ENCODE measurements at regions not wholly inside any gene's neighbourhood (a gene's known extent, or its start where the extent isn't known, plus 50 kb on each side); places are given as distances from the start of the nearest gene placed in this dataset.

GRCh38 chr1:8095584-8095983, 69.5 kb upstream of the ERRFI1 start:
- ATAC-seq = no peak
- TF ChIP-seq PATZ1 (CRISPR knock-in tag; IDR thresholded peaks at IDR 0.05; ENCODE audit: borderline replicate concordance) = no peak
- no peak for TF ChIP-seq ZFP30 (CRISPR knock-in tag; IDR thresholded peaks at IDR 0.05)
- no peak for TF ChIP-seq CSDC2 (CRISPR knock-in tag; IDR thresholded peaks at IDR 0.05)
- TF ChIP-seq ZNF565 (CRISPR knock-in tag; conservative IDR thresholded peaks at IDR 0.05; ENCODE audit: low read depth) = no peak
- TF ChIP-seq POU6F1 (CRISPR knock-in tag; IDR thresholded peaks at IDR 0.05; ENCODE audit: borderline replicate concordance, low read depth) = no peak
- TF ChIP-seq CREB5 (CRISPR knock-in tag; IDR thresholded peaks at IDR 0.05; ENCODE audit: low read depth) = no peak
- TF ChIP-seq ISL1 (CRISPR knock-in tag; IDR thresholded peaks at IDR 0.05) = no peak
- no peak for TF ChIP-seq BACH2 (CRISPR knock-in tag; IDR thresholded peaks at IDR 0.05; ENCODE audit: borderline replicate concordance)
- TF ChIP-seq ZNF70 (CRISPR knock-in tag; IDR thresholded peaks at IDR 0.05) = no peak
- no peak for TF ChIP-seq ZNF8 (CRISPR knock-in tag; IDR thresholded peaks at IDR 0.05)
- TF ChIP-seq TSHZ2 (CRISPR knock-in tag; IDR thresholded peaks at IDR 0.05) = no peak
- TF ChIP-seq CSRNP3 (CRISPR knock-in tag; IDR thresholded peaks at IDR 0.05) = no peak
- no peak for TF ChIP-seq ZFP3 (CRISPR knock-in tag; IDR thresholded peaks at IDR 0.05)
- no peak for TF ChIP-seq ESRRG (CRISPR knock-in tag; IDR thresholded peaks at IDR 0.05)
- no peak for TF ChIP-seq ARNTL (CRISPR knock-in tag; IDR thresholded peaks at IDR 0.05; ENCODE audit: borderline replicate concordance, low read depth)
- TF ChIP-seq TOX (CRISPR knock-in tag; IDR thresholded peaks at IDR 0.05; ENCODE audit: borderline replicate concordance) = no peak
- no peak for TF ChIP-seq ZC3H10 (CRISPR knock-in tag; IDR thresholded peaks at IDR 0.05)
- no peak for TF ChIP-seq TCF4 (CRISPR knock-in tag; IDR thresholded peaks at IDR 0.05; ENCODE audit: borderline replicate concordance)

- TF ChIP-seq SNAI2 (CRISPR knock-in tag; IDR thresholded peaks at IDR 0.05) = no peak
- no peak for TF ChIP-seq TCF4 (CRISPR knock-in tag; IDR thresholded peaks at IDR 0.05; ENCODE audit: borderline replicate concordance)
- no peak for TF ChIP-seq ZFP3 (CRISPR knock-in tag; IDR thresholded peaks at IDR 0.05)
- no peak for ATAC-seq
Observed at GRCh38 chr1:8094481-8095241, 68.6 kb upstream of the ERRFI1 start.

GRCh38 chr1:8093221-8093980, 67.3 kb upstream of the ERRFI1 start:
- no peak for ATAC-seq
- TF ChIP-seq ZFP3 (CRISPR knock-in tag; IDR thresholded peaks at IDR 0.05) = no peak
- no peak for TF ChIP-seq ZNF8 (CRISPR knock-in tag; IDR thresholded peaks at IDR 0.05)
- TF ChIP-seq SNAI2 (CRISPR knock-in tag; IDR thresholded peaks at IDR 0.05) = no peak
- no peak for TF ChIP-seq ARNTL (CRISPR knock-in tag; IDR thresholded peaks at IDR 0.05; ENCODE audit: borderline replicate concordance, low read depth)
- no peak for TF ChIP-seq TSHZ2 (CRISPR knock-in tag; IDR thresholded peaks at IDR 0.05)
- TF ChIP-seq ZFP30 (CRISPR knock-in tag; IDR thresholded peaks at IDR 0.05) = no peak
- no peak for TF ChIP-seq PATZ1 (CRISPR knock-in tag; IDR thresholded peaks at IDR 0.05; ENCODE audit: borderline replicate concordance)
- TF ChIP-seq GLIS3 (CRISPR knock-in tag; IDR thresholded peaks at IDR 0.05) = no peak
- no peak for TF ChIP-seq ZNF565 (CRISPR knock-in tag; conservative IDR thresholded peaks at IDR 0.05; ENCODE audit: low read depth)
- TF ChIP-seq ZC3H10 (CRISPR knock-in tag; IDR thresholded peaks at IDR 0.05) = no peak
- no peak for TF ChIP-seq OSR1 (CRISPR knock-in tag; IDR thresholded peaks at IDR 0.05)

Measured in SK-N-SH treated with all-trans-retinoic acid at 6 μM for 48 hours (cell line).